Pancreas (tissue), 10 donors: ENCODE measurements at regions not wholly inside any gene's neighbourhood (a gene's known extent, or its start where the extent isn't known, plus 50 kb on each side); places are given as distances from the start of the nearest gene placed in this dataset.

ENCODE experiments used
- ATAC-seq, 4 donors: fragments of 200-7000 bp; cut with Tn5 transposase; one replicate each; pipeline versions ENCODE4 v1.8.0 to v1.9.1; 2020; ENCODE audit warnings: mild to moderate bottlenecking in 4 of 4, moderate library complexity in 4 of 4
- DNase-seq, 6 donors: peaks; one replicate each; pipeline ENCODE4 v3.0.0-alpha.2; 2020
- FAIRE-seq: peaks from 2 replicates; lab custom pipeline; 2012; peaks lifted over from hg19 to GRCh38; lab: Jason Lieb, UNC
- H3K27ac ChIP-seq, 4 donors: fragments of 200-600 bp; sonication (generic); 1 replicate in 3 of 4; 2 replicates in 1 of 4; pipeline versions ENCODE4 v1.5.0 to v1.8.0; 2020
- H3K27me3 ChIP-seq, 4 donors: fragments of 200-600 bp; one replicate each; pipeline ENCODE4 v1.8.0; 2021
- H3K36me3 ChIP-seq, 3 donors: fragments of 200-600 bp; sonication (generic) in 1 of 3; one replicate each; pipeline versions ENCODE4 v1.5.0 to v1.8.0; 2020 to 2021
- H3K4me1 ChIP-seq, 3 donors: fragments of 200-600 bp; one replicate each; pipeline ENCODE4 v1.8.0; 2021
- H3K4me3 ChIP-seq, 4 donors: fragments of 200-600 bp; sonication (generic) in 2 of 4; one replicate each; pipeline versions ENCODE4 v1.5.0 to v1.8.0; 2020 to 2021
- H3K9me3 ChIP-seq, 4 donors: fragments of 200-600 bp; one replicate each; pipeline ENCODE4 v1.8.0; 2021
- WGBS, 2 donors: extraction: QIAGEN DNeasy Blood & Tissue Kit; methylation state at CpG; one replicate each; pipeline ENCODE4 v1.1.7; 2013; 5-methylcytosine and 5-hydroxymethylcytosine counted together
- intact Hi-C, 3 donors: fragments of 100-400 bp; cut with DNase I; formaldehyde crosslinking; loops; one replicate each; pipeline versions ENCODE4 v1.11.1 to v1.14.2; 2022
- TF ChIP-seq, protein P1 (sequence below), 4 donors: fragments of 200-600 bp; sonication (generic) in 3 of 4; IDR thresholded peaks; one replicate each; pipeline versions ENCODE4 v1.5.0 to v1.8.0; 2021; ENCODE audit warnings: antibody characterized with exemption in 4 of 4
- donor health status: healthy with polysubstance abuse.
- donor health status: DM: no; HTN: no; CAD: no; lungs with moderate emphysema.
- donor health status: DM: no; HTN: no; CAD: no.
- donor health status: control.
- donor health status: control.
- donor health status: Bipolar disorder and iron deficiency.
- donor health status: DM: yes; HTN: yes; CAD: no.
- donor health status: DM: no; HTN: no; CAD: no.
- donor health status: DM: no; HTN: no; CAD: no.
- donor health status: DM: yes; HTN: yes; CAD: no.

DNA sequence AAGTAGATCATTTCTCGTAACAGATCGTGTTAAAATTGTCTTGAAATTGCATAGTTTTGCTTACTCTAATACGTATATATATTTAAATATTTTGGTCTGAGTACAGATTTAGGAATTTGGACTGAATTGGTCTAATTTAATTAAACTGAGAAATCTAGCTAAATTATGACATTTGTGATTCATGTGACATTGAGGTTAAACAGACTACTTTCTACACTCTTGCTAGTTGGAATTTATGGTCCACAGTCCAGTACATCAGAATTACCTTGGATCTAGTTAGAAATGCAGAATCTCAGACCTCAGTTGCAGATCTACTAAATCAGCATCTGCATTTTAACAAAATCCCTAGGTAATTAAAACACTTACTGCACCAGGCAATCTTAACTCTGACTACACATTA lies 609.7 kb upstream of the GOLIM4 start:
- no peaks in the 10 kb centered on the region for H3K9me3 ChIP-seq
- ATAC-seq (no peak), FAIRE-seq (no peak), DNase-seq (no peak)
- WGBS, 2 donors: 76 to 78% methylated on average over 3 of the region's 3 CpGs
- intact Hi-C loops: no loop called here
- H3K4me3 ChIP-seq: no peak overlapping the region
- no peaks in the 10 kb centered on the region for H3K36me3 ChIP-seq
- H3K27me3 ChIP-seq: no peaks in the 10 kb centered on the region
- H3K27ac ChIP-seq: no peak overlapping the region
- no peaks in the 10 kb centered on the region for H3K4me1 ChIP-seq
- TF ChIP-seq, protein P1, sequence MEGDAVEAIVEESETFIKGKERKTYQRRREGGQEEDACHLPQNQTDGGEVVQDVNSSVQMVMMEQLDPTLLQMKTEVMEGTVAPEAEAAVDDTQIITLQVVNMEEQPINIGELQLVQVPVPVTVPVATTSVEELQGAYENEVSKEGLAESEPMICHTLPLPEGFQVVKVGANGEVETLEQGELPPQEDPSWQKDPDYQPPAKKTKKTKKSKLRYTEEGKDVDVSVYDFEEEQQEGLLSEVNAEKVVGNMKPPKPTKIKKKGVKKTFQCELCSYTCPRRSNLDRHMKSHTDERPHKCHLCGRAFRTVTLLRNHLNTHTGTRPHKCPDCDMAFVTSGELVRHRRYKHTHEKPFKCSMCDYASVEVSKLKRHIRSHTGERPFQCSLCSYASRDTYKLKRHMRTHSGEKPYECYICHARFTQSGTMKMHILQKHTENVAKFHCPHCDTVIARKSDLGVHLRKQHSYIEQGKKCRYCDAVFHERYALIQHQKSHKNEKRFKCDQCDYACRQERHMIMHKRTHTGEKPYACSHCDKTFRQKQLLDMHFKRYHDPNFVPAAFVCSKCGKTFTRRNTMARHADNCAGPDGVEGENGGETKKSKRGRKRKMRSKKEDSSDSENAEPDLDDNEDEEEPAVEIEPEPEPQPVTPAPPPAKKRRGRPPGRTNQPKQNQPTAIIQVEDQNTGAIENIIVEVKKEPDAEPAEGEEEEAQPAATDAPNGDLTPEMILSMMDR (IDR thresholded peaks at IDR 0.05): no peak

- no peaks in the 10 kb centered on the region for H3K36me3 ChIP-seq
- ATAC-seq (no peak), FAIRE-seq (no peak), DNase-seq (no peak)
- H3K9me3 ChIP-seq: no peaks in the 10 kb centered on the region
- TF ChIP-seq, protein P1 (IDR thresholded peaks at IDR 0.05): no peak
- no peaks in the 10 kb centered on the region for H3K27me3 ChIP-seq
- H3K27ac ChIP-seq: no peak overlapping the region
- intact Hi-C loops: no loop called here
- H3K4me1 ChIP-seq: no peaks in the 10 kb centered on the region
- 50 to 52% methylated on average over 3 of the region's 3 CpGs for WGBS, 2 donors
- no peak overlapping the region for H3K4me3 ChIP-seq
Measured at GRCh38 chr3:168696051-168696450, 600.3 kb upstream of the GOLIM4 start.

- Histone ChIP-seq H3K4me3 (no peak overlapping the region), H3K9me3 (no peaks in the 10 kb centered on the region), H3K27ac (no peak overlapping the region), H3K4me1 (no peaks in the 10 kb centered on the region), H3K36me3 (no peaks in the 10 kb centered on the region), H3K27me3 (no peaks in the 10 kb centered on the region)
- intact Hi-C loops: no loop called here
- ATAC-seq (no peak), FAIRE-seq (no peak), DNase-seq (no peak)
- 64 to 74% methylated on average over 3 of the region's 3 CpGs for WGBS, 2 donors
- TF ChIP-seq, protein P1 (IDR thresholded peaks at IDR 0.05): no peak
Measured at GRCh38 chr3:168693870-168694269, 598.1 kb upstream of the GOLIM4 start.

DNA sequence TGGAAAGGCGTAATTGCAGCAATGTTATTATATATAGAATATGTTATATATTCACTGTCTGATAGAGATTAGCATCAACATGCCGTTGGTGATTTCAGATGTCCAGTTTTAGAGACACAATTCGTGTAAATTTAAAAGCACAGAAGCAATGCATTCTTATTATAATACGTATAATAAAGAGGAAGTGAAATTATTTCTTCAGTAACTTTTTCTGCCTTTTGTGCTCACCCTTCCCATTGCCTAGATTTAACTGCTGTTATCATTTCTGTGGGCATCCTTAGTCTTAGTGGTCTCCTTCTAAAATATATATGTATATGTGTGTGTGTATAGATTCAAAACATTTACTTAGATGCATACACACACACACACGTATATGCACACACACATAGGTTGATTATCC lies 592.5 kb upstream of the GOLIM4 start:
- H3K36me3 ChIP-seq: no peaks in the 10 kb centered on the region
- no peak overlapping the region for H3K4me3 ChIP-seq
- FAIRE-seq (no peak), DNase-seq (no peak), ATAC-seq (no peak)
- H3K27me3 ChIP-seq: no peaks in the 10 kb centered on the region
- WGBS, 2 donors: 52 to 64% methylated on average over 5 of the region's 5 CpGs
- TF ChIP-seq, protein P1 (IDR thresholded peaks at IDR 0.05): no peak
- no peaks in the 10 kb centered on the region for H3K9me3 ChIP-seq
- no peaks in the 10 kb centered on the region for H3K4me1 ChIP-seq
- no peak overlapping the region for H3K27ac ChIP-seq
- intact Hi-C loops: no loop called here

DNA sequence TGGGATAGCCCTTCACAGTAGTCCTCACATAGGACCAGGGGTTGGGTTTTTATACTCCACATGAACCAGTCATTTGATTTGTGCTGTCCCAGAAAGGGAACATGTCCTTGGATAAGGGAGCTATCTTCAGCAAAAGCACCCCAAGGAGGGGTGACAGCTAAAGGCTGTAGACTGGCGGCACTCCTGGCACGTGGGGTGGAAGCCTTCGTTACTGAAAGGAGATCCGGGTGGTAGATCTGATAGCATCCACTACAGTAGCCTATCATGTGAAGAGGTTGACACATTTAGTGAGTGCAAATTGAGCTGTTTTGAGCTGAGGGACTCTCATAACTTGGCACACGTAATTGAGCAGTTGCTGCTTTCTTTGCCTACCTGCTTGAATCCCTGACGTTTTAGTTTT lies 588.8 kb upstream of the GOLIM4 start:
- 67 to 80% methylated on average over 6 of the region's 6 CpGs for WGBS, 2 donors

More for the DNA sequence above, 588.8 kb upstream of the GOLIM4 start:
- Histone ChIP-seq H3K9me3 (no peaks in the 10 kb centered on the region), H3K36me3 (no peaks in the 10 kb centered on the region), H3K27me3 (peaks cover 0 to 4% (median 0%) of the 10 kb centered on the region in 4 donors), H3K4me3 (no peak overlapping the region), H3K4me1 (no peaks in the 10 kb centered on the region), H3K27ac (no peak overlapping the region)
- FAIRE-seq (no peak), ATAC-seq (no peak), DNase-seq (no peak)
- TF ChIP-seq, protein P1 (IDR thresholded peaks at IDR 0.05): no peak
- intact Hi-C loops: no loop called here
